Panc1 (cell line): ENCODE measurements at regions not wholly inside any gene's neighbourhood (a gene's known extent, or its start where the extent isn't known, plus 50 kb on each side); places are given as distances from the start of the nearest gene placed in this dataset.
"Not testable (repeated sequence)": the region's sequence is repeated elsewhere in the genome, so short reads cannot be mapped to it uniquely, and the experiment has no call there.

Experiments
- CTCF ChIP-seq: fragments of 450-650 bp; IDR thresholded peaks from 2 replicates; pipeline ENCODE4 v1.5.1; 2017; ENCODE audit warnings: mild to moderate bottlenecking
- POLR2AphosphoS5 ChIP-seq: IDR thresholded peaks from 2 replicates; pipeline ENCODE4 v1.6.1; 2012; ENCODE audit warnings: mild to moderate bottlenecking, low read depth, low read length, moderate library complexity

- TF ChIP-seq POLR2AphosphoS5, CTCF: not testable (repeated sequence)
Observed at GRCh38 chr2:89095060-89095459, 403.6 kb downstream of the RPIA start.
